ENCODE measurements at regions not wholly inside any gene's neighbourhood (a gene's known extent, or its start where the extent isn't known, plus 50 kb on each side); places are given as distances from the start of the nearest gene placed in this dataset.

GRCh38 chr2:149763358-149763757, 175.8 kb upstream of the MMADHC start:
- TF ChIP-seq CTCF (conservative IDR thresholded peaks at IDR 0.05) (no peak), ZFX (IDR thresholded peaks at IDR 0.05) (no peak)

Measured in C4-2B (cell line).